SU-DHL-6 (cell line): ENCODE measurements at regions not wholly inside any gene's neighbourhood (a gene's known extent, or its start where the extent isn't known, plus 50 kb on each side); places are given as distances from the start of the nearest gene placed in this dataset.

Source experiments
- H2AFZ ChIP-seq: fragments of 200-600 bp; sonication (generic); 2 replicates; pipeline ENCODE4 v1.6.1; 2014; ENCODE audit warnings: low read depth, mild to moderate bottlenecking, moderate library complexity, mixed read lengths, antibody characterized with exemption, low read length; ENCODE audit not compliant: severe bottlenecking
- H3F3A ChIP-seq: fragments of 200-600 bp; shearing (Covaris generic); 2 replicates; pipeline ENCODE4 v1.6.0; 2016; ENCODE audit warnings: antibody characterized with exemption, mild to moderate bottlenecking; ENCODE audit not compliant: insufficient read depth
- H3K27ac ChIP-seq: fragments of 200-600 bp; sonication (generic); 2 replicates; pipeline ENCODE4 v1.5.1; 2016; ENCODE audit warnings: low read depth, mild to moderate bottlenecking, low read length, moderate library complexity, mixed read lengths
- H3K27me3 ChIP-seq: fragments of 200-600 bp; sonication (generic), shearing (Covaris generic); 2 replicates; pipeline ENCODE4 v1.6.0; 2014; ENCODE audit warnings: mild to moderate bottlenecking, low read length
- H3K36me3 ChIP-seq: fragments of 200-600 bp; sonication (generic); 2 replicates; pipeline ENCODE4 v1.6.1; 2014; ENCODE audit warnings: mild to moderate bottlenecking, low read length, mixed read lengths
- H3K4me2 ChIP-seq: fragments of 300-600, 200-600 bp; shearing (Covaris generic), sonication (generic); 2 replicates; pipeline ENCODE4 v1.6.0; 2014; ENCODE audit warnings: low read length, low read depth, mild to moderate bottlenecking; ENCODE audit not compliant: poor library complexity, severe bottlenecking
- H3K4me3 ChIP-seq: fragments of 200-600 bp; sonication (generic); 2 replicates; pipeline ENCODE4 v1.5.1; 2014; ENCODE audit warnings: antibody characterized with exemption, low read length, mild to moderate bottlenecking, mixed read lengths; ENCODE audit not compliant: insufficient read depth, poor library complexity, severe bottlenecking
- H3K79me2 ChIP-seq: fragments of 200-600 bp; sonication (generic); 2 replicates; pipeline ENCODE4 v1.6.1; 2014; ENCODE audit warnings: mild to moderate bottlenecking, low read length, moderate library complexity; ENCODE audit not compliant: insufficient read depth
- H3K9ac ChIP-seq: fragments of 200-600 bp; sonication (generic); 2 replicates; pipeline ENCODE4 v1.7.0; 2014; ENCODE audit warnings: mild to moderate bottlenecking, low read length
- H3K9me2 ChIP-seq: fragments of 200-600 bp; sonication (generic); replicated peaks from 2 replicates; pipeline ENCODE4 v1.6.1; 2014; ENCODE audit warnings: low read length; ENCODE audit not compliant: insufficient read depth
- H3K9me3 ChIP-seq: fragments of 200-600 bp; sonication (generic); 2 replicates; pipeline ENCODE4 v1.6.1; 2014; ENCODE audit warnings: low read length, mixed read lengths; ENCODE audit not compliant: insufficient read depth
- H4K20me1 ChIP-seq: fragments of 200-600 bp; sonication (generic); 2 replicates; pipeline ENCODE4 v1.6.1; 2014; ENCODE audit warnings: low read depth, mild to moderate bottlenecking, antibody characterized with exemption, low read length, moderate library complexity, mixed read lengths
- CTCF ChIP-seq: fragments of 200-600 bp; sonication (generic); IDR thresholded peaks from one replicate; pipeline ENCODE4 v1.5.1; 2017; ENCODE audit warnings: antibody characterized with exemption, mild to moderate bottlenecking, low read length, moderate library complexity; ENCODE audit not compliant: insufficient read depth, poor library complexity, severe bottlenecking
- EZH2phosphoT487 ChIP-seq: fragments of 200-600 bp; sonication (generic), shearing (Covaris generic); conservative IDR thresholded peaks from 2 replicates; pipeline ENCODE4 v1.6.1; 2018; ENCODE audit warnings: mild to moderate bottlenecking, antibody characterized with exemption, low read length, moderate library complexity, mixed read lengths

GRCh38 chr6:16035488-16036080, 93.3 kb upstream of the MYLIP start:
- Histone ChIP-seq H3K9me3 (peaks cover 21% of the 10 kb centered on the region; the same call in 1 of the 2 replicates), H3K27me3 (no peaks in the 10 kb centered on the region), H2AFZ (no peak overlapping the region), H3K4me3 (no peak overlapping the region), H3K27ac (no peak overlapping the region), H3K79me2 (no peaks in the 10 kb centered on the region), H3K9me2 (no peaks in the 10 kb centered on the region), H3F3A (no peaks in the 10 kb centered on the region), H3K36me3 (no peaks in the 10 kb centered on the region), H3K4me2 (no peak overlapping the region), H3K9ac (no peak overlapping the region), H4K20me1 (no peaks in the 10 kb centered on the region)
- TF ChIP-seq EZH2phosphoT487, result no peak
- no peak for TF ChIP-seq CTCF

GRCh38 chr6:16033214-16033613, 95.7 kb upstream of the MYLIP start:
- Histone ChIP-seq H4K20me1 (no peaks in the 10 kb centered on the region), H3K4me2 (no peak overlapping the region), H3F3A (no peaks in the 10 kb centered on the region), H3K79me2 (no peaks in the 10 kb centered on the region), H3K27me3 (no peaks in the 10 kb centered on the region), H3K9me2 (no peaks in the 10 kb centered on the region), H3K4me3 (no peak overlapping the region), H3K36me3 (no peaks in the 10 kb centered on the region), H2AFZ (no peak overlapping the region), H3K9me3 (peaks cover 28% of the 10 kb centered on the region; the same call in 1 of the 2 replicates), H3K9ac (no peak overlapping the region), H3K27ac (no peak overlapping the region)
- TF ChIP-seq CTCF (no peak), EZH2phosphoT487 (no peak)

- TF ChIP-seq EZH2phosphoT487, result no peak
- no peak for TF ChIP-seq CTCF
- no peak overlapping the region for H2AFZ ChIP-seq
These were observed 97.5 kb upstream of the MYLIP start for GRCh38 chr6:16031278-16031981.

More at GRCh38 chr6:16031278-16031981, 97.5 kb upstream of the MYLIP start:
- H3K27me3 ChIP-seq, result no peaks in the 10 kb centered on the region
- H3F3A ChIP-seq, result no peaks in the 10 kb centered on the region
- no peak overlapping the region for H3K4me2 ChIP-seq
- H3K9me2 ChIP-seq, result no peaks in the 10 kb centered on the region
- no peaks in the 10 kb centered on the region for H4K20me1 ChIP-seq
- no peaks in the 10 kb centered on the region for H3K36me3 ChIP-seq
- H3K27ac ChIP-seq, result no peak overlapping the region
- H3K9ac ChIP-seq, result no peak overlapping the region
- H3K9me3 ChIP-seq, result peaks cover 28% of the 10 kb centered on the region; the same call in 1 of the 2 replicates
- H3K79me2 ChIP-seq, result no peaks in the 10 kb centered on the region
- no peak overlapping the region for H3K4me3 ChIP-seq
